GM12878 (cell line): ENCODE measurements at regions not wholly inside any gene's neighbourhood (a gene's known extent, or its start where the extent isn't known, plus 50 kb on each side); places are given as distances from the start of the nearest gene placed in this dataset.

ENCODE experiments used
- ATAC-seq: fragments of 200-7000 bp; cut with Tn5 transposase; 3 replicates; pipeline ENCODE4 v1.9.1; 2020; ENCODE audit warnings: mild to moderate bottlenecking, moderate library complexity
- BruUV-seq: library from RNA; stranded (reverse); fragments of 400-500 nt; replicated peaks from 2 replicates; lab custom pipeline; 2021; lab: Mats Ljungman, UMichigan
- CTCF ChIA-PET: fragments of 300-600 bp; sonication (Branson Sonifier 250); formaldehyde crosslinking; extraction: SDS; loops from one replicate; lab custom pipeline; 2021; ENCODE audit warnings: inconsistent platforms; lab: Yijun Ruan, JAX
- POLR2A ChIA-PET: fragments of 350-600 bp; formaldehyde crosslinking; extraction: SDS; loops from one replicate; lab custom pipeline; 2021; ENCODE audit warnings: inconsistent platforms; lab: Charles Lee
- RAD21 ChIA-PET: fragments of 300-600 bp; sonication (Branson Sonifier 250); formaldehyde crosslinking; loops from one replicate; lab custom pipeline; 2023; ENCODE audit warnings: antibody characterized with exemption; ENCODE audit not compliant: unreplicated experiment; lab: Charles Lee
- SMC1A ChIA-PET: fragments of 300-600 bp; sonication (Branson Sonifier 250); formaldehyde crosslinking; loops from one replicate; lab custom pipeline; 2023; ENCODE audit not compliant: unreplicated experiment, uncharacterized antibody; lab: Charles Lee
- DNase-seq: peaks from one replicate; pipeline ENCODE4 v3.0.0-alpha.2; 2011; ENCODE audit warnings: low read depth, low spot score
- FAIRE-seq: peaks from 3 replicates; lab custom pipeline; 2011; peaks lifted over from hg19 to GRCh38; lab: Jason Lieb, UNC
- H2AFZ ChIP-seq: 2 replicates; pipeline ENCODE4 v1.6.0; 2011; ENCODE audit warnings: low read depth, low read length, control low read depth; ENCODE audit not compliant: control insufficient read depth
- H3K27ac ChIP-seq: 2 replicates; pipeline ENCODE4 v1.5.1; 2011; ENCODE audit warnings: control low read depth; ENCODE audit not compliant: control insufficient read depth, insufficient read depth
- H3K27me3 ChIP-seq, 2 experiments: replicated peaks in 1 of 2; 2 replicates each; pipeline versions ENCODE4 v1.6.0 to v1.6.1; 2011; ENCODE audit warnings: low read length in 1 of 2; ENCODE audit not compliant: control insufficient read depth in 2 of 2, insufficient read depth in 2 of 2
- H3K36me3 ChIP-seq, 2 experiments: 2 replicates each; pipeline ENCODE4 v1.5.1; 2011; ENCODE audit warnings: low read length in 1 of 2; ENCODE audit not compliant: control insufficient read depth in 2 of 2, insufficient read depth in 2 of 2
- H3K4me1 ChIP-seq: 2 replicates; pipeline ENCODE4 v1.6.1; 2011; ENCODE audit warnings: mild to moderate bottlenecking, low read length, moderate library complexity, mixed read lengths; ENCODE audit not compliant: control insufficient read depth, insufficient read depth
- H3K4me2 ChIP-seq: 2 replicates; pipeline ENCODE4 v1.6.0; 2011; ENCODE audit warnings: control low read depth; ENCODE audit not compliant: control insufficient read depth, insufficient read depth
- H3K4me3 ChIP-seq: fragments of 200-600 bp; sonication (generic); 2 replicates; pipeline ENCODE4 v1.5.1; 2016
- H3K79me2 ChIP-seq: 2 replicates; pipeline ENCODE4 v1.6.0; 2011; ENCODE audit warnings: low read length; ENCODE audit not compliant: control insufficient read depth, insufficient read depth
- H3K9ac ChIP-seq: 2 replicates; pipeline ENCODE4 v1.8.0; 2011; ENCODE audit warnings: low read length, control low read depth, mixed read lengths; ENCODE audit not compliant: control insufficient read depth, insufficient read depth
- H3K9me3 ChIP-seq: replicated peaks from 3 replicates; pipeline ENCODE4 v1.5.1; 2011; ENCODE audit warnings: mild to moderate bottlenecking, low read length; ENCODE audit not compliant: control insufficient read depth, insufficient read depth
- H4K20me1 ChIP-seq: 2 replicates; pipeline ENCODE4 v1.6.0; 2011; ENCODE audit not compliant: control insufficient read depth, insufficient read depth
- CEBPB ChIP-seq, 2 experiments: fragments of 150-350 bp in 1 of 2; IDR thresholded peaks; 2 replicates each; pipeline ENCODE4 v1.6.1; 2012 to 2014; ENCODE audit warnings: low read depth in 2 of 2, low read length in 2 of 2, borderline replicate concordance in 1 of 2, inconsistent platforms in 1 of 2
- CHD2 ChIP-seq: IDR thresholded peaks from 2 replicates; pipeline ENCODE4 v1.6.1; 2011; ENCODE audit warnings: low read depth, low read length, improper control_type of control experiment, borderline replicate concordance
- CREB1 ChIP-seq: IDR thresholded peaks from 2 replicates; pipeline ENCODE4 v1.6.1; 2012; ENCODE audit warnings: low read depth, mild to moderate bottlenecking, inconsistent platforms
- HDAC6 ChIP-seq: fragments of 200-600 bp; sonication (generic); IDR thresholded peaks from one replicate; pipeline ENCODE4 v1.8.0; 2017; ENCODE audit warnings: antibody characterized with exemption; ENCODE audit not compliant: unreplicated experiment
- IKZF2 ChIP-seq, 2 experiments: fragments of 450-650 bp; IDR thresholded peaks; 2 replicates each; pipeline ENCODE4 v1.6.1; 2017; ENCODE audit warnings: mild to moderate bottlenecking in 2 of 2, moderate library complexity in 2 of 2
- KDM1A ChIP-seq: fragments of 200-600 bp; sonication (generic); IDR thresholded peaks from 2 replicates; pipeline ENCODE4 v1.6.1; 2016; ENCODE audit warnings: borderline replicate concordance
- POLR2A ChIP-seq: IDR thresholded peaks from 2 replicates; pipeline ENCODE4 v1.6.1; 2011; ENCODE audit warnings: low read depth, mild to moderate bottlenecking, low read length
- RAD21 ChIP-seq: IDR thresholded peaks from 2 replicates; pipeline ENCODE4 v1.6.1; 2011; ENCODE audit warnings: mild to moderate bottlenecking, low read depth, low read length, moderate library complexity; ENCODE audit not compliant: insufficient read depth
- SREBF2 ChIP-seq: IDR thresholded peaks from 2 replicates; pipeline ENCODE4 v1.6.1; 2012; ENCODE audit warnings: mild to moderate bottlenecking, low read length
- STAT1 ChIP-seq: fragments of 450-650 bp; conservative IDR thresholded peaks from 2 replicates; pipeline ENCODE4 v1.6.1; 2014; ENCODE audit warnings: antibody characterized with exemption, mild to moderate bottlenecking
- ZBTB4 ChIP-seq: fragments of 450-650 bp; formaldehyde crosslinking; IDR thresholded peaks from 2 replicates; pipeline ENCODE4 v1.4.0; 2022; ENCODE audit warnings: mild to moderate bottlenecking, moderate library complexity
- WGBS: methylation state at CpG from one replicate; pipeline ENCODE4 v1.1.6; 2016; ENCODE audit warnings: low lambda C conversion rate; ENCODE audit not compliant: insufficient replicate concordance, insufficient coverage; ENCODE audit errors: missing lambda C conversion rate; 5-methylcytosine and 5-hydroxymethylcytosine counted together
- in situ Hi-C: fragments of 300-500 bp; cut with MboI; formaldehyde crosslinking; loops from 9 replicates; pipeline ENCODE4 v1.14.3; 2018; ENCODE audit warnings: mixed read lengths
- intact Hi-C: fragments of 100-400 bp; cut with micrococcal nuclease; formaldehyde crosslinking; loops from one replicate; pipeline ENCODE4 v1.14.2; 2022; ENCODE audit not compliant: unreplicated experiment
- TF ChIP-seq, protein P1 (sequence below): fragments of 450-650 bp; conservative IDR thresholded peaks from 2 replicates; pipeline ENCODE4 v1.6.1; 2017; ENCODE audit warnings: mild to moderate bottlenecking, moderate library complexity

DNA sequence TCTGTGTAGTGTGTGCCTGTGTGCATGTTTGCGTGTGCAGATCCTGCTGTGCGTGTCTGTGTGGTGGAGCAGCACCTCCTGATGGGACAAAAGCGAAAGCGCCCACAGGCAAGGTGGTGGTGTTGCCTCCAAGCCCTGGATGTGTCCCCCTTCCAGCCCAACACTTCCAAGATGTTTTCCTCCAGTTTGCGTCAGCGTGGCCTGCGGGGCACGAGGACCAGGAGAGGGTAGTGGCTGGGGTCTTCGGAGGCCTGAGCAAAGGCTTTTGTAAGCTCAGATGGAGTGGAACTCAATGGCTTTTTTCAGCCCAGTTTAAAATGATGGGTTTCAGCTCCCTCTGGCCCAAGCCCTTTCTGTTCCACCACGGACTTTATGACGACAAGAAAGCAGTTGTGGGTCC, 209.5 kb downstream of the IRX2 start:
- Histone ChIP-seq H3K4me3 (no peak overlapping the region), H3K79me2 (no peaks in the 10 kb centered on the region), H4K20me1 (no peaks in the 10 kb centered on the region), H3K27ac (no peak overlapping the region), H3K36me3 (no peaks in the 10 kb centered on the region), H3K9ac (no peak overlapping the region), H2AFZ (no peak overlapping the region), H3K4me1 (no peaks in the 10 kb centered on the region), H3K9me3 (no peaks in the 10 kb centered on the region; the same call in 2 of the 3 replicates), H3K27me3 (no peaks in the 10 kb centered on the region), H3K4me2 (no peak overlapping the region)
- no TSS peak for BruUV-seq
- POLR2A ChIA-PET, result no interaction called here
- 28% methylated on average over 11 of the region's 11 CpGs for WGBS
- intact Hi-C loops, result no loop called here
- in situ Hi-C loops, result no loop called here
- no peak for TF ChIP-seq POLR2A
- TF ChIP-seq IKZF2 (IDR thresholded peaks at IDR 0.05), result no peak
- RAD21 ChIA-PET, result no interaction called here
- SMC1A ChIA-PET, result no interaction called here
- no peak for ATAC-seq
- no peak for FAIRE-seq
- CTCF ChIA-PET, result no interaction called here
- no peak for DNase-seq

DNA sequence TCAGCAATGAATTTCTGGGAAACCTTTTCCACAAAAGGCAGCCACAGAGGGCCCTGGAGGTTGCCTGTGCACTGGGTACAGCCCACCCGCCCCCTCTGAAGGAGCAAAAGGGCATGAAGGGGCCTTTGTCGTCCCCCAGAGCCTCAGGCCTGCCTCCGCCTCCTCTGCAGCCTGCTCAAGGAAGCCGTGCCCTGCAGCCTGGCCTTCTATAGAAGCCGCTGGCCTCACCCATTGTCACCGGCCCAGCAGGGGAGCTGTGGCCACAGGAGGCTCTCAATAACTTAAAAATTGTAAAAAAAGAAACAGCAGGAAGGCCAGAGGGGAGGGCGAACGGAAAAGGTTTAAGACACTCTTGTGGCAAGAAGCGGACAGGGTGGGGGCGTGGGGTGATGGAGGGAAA, 213.3 kb downstream of the IRX2 start:
- WGBS, result 9% methylated on average over 10 of the region's 10 CpGs
- CTCF ChIA-PET, result no interaction called here
- BruUV-seq, result no TSS peak
- intact Hi-C loops, result no loop called here
- no peaks in the 10 kb centered on the region for H3K27me3 ChIP-seq
- RAD21 ChIA-PET, result no interaction called here
- no peak overlapping the region for H3K4me3 ChIP-seq
- H3K4me1 ChIP-seq, result no peaks in the 10 kb centered on the region
- in situ Hi-C loops, result no loop called here
- FAIRE-seq, result no peak
- POLR2A ChIA-PET, result no interaction called here
- DNase-seq, result no peak
- H3K36me3 ChIP-seq, result no peaks in the 10 kb centered on the region
- no peaks in the 10 kb centered on the region; the same call in 2 of the 3 replicates for H3K9me3 ChIP-seq
- no peak for ATAC-seq
- no peak overlapping the region for H3K9ac ChIP-seq
- H4K20me1 ChIP-seq, result no peaks in the 10 kb centered on the region
- H2AFZ ChIP-seq, result no peak overlapping the region
- no peak overlapping the region for H3K4me2 ChIP-seq
- no peaks in the 10 kb centered on the region for H3K79me2 ChIP-seq
- SMC1A ChIA-PET, result no interaction called here
- H3K27ac ChIP-seq, result no peak overlapping the region
- TF ChIP-seq HDAC6 (no peak), CHD2 (no peak), CEBPB (IDR thresholded peaks at IDR 0.05; ENCODE audit: borderline replicate concordance in 1 of 2, low read depth in 2 of 2, low read length in 2 of 2) (no peak), ZBTB4 (CRISPR knock-in tag) (no peak), IKZF2 (IDR thresholded peaks at IDR 0.05) (no peak), STAT1 (no peak), KDM1A (no peak), RAD21 (no peak), CREB1 (no peak), SREBF2 (no peak)
- TF ChIP-seq, protein P1, sequence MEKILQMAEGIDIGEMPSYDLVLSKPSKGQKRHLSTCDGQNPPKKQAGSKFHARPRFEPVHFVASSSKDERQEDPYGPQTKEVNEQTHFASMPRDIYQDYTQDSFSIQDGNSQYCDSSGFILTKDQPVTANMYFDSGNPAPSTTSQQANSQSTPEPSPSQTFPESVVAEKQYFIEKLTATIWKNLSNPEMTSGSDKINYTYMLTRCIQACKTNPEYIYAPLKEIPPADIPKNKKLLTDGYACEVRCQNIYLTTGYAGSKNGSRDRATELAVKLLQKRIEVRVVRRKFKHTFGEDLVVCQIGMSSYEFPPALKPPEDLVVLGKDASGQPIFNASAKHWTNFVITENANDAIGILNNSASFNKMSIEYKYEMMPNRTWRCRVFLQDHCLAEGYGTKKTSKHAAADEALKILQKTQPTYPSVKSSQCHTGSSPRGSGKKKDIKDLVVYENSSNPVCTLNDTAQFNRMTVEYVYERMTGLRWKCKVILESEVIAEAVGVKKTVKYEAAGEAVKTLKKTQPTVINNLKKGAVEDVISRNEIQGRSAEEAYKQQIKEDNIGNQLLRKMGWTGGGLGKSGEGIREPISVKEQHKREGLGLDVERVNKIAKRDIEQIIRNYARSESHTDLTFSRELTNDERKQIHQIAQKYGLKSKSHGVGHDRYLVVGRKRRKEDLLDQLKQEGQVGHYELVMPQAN, result no peak
